Ishikawa (cell line): ENCODE measurements at regions not wholly inside any gene's neighbourhood (a gene's known extent, or its start where the extent isn't known, plus 50 kb on each side); places are given as distances from the start of the nearest gene placed in this dataset.

Source experiments
- CEBPB ChIP-seq: IDR thresholded peaks from 2 replicates; pipeline ENCODE4 v1.6.1; 2012
- CREB1 ChIP-seq: IDR thresholded peaks from 2 replicates; pipeline ENCODE4 v1.6.1; 2012; ENCODE audit warnings: low read depth
- EGR1 ChIP-seq: IDR thresholded peaks from 2 replicates; pipeline ENCODE4 v1.6.1; 2012
- EP300 ChIP-seq: IDR thresholded peaks from 2 replicates; pipeline ENCODE4 v1.6.1; 2012; ENCODE audit warnings: borderline replicate concordance
- FOXM1 ChIP-seq: IDR thresholded peaks from 2 replicates; pipeline ENCODE4 v1.6.1; 2012; ENCODE audit warnings: low read depth, borderline replicate concordance
- NFIC ChIP-seq: IDR thresholded peaks from 2 replicates; pipeline ENCODE4 v1.6.1; 2012
- RAD21 ChIP-seq: IDR thresholded peaks from 2 replicates; pipeline ENCODE4 v1.6.1; 2012; ENCODE audit warnings: low read depth
- TAF1 ChIP-seq: IDR thresholded peaks from 2 replicates; pipeline ENCODE4 v1.6.1; 2012; ENCODE audit warnings: low read depth, mild to moderate bottlenecking
- TCF12 ChIP-seq: IDR thresholded peaks from 2 replicates; pipeline ENCODE4 v1.6.1; 2012; ENCODE audit warnings: low read depth
- TEAD4 ChIP-seq: IDR thresholded peaks from 2 replicates; pipeline ENCODE4 v1.6.1; 2012
- YY1 ChIP-seq: IDR thresholded peaks from 2 replicates; pipeline ENCODE4 v1.6.1; 2012; ENCODE audit warnings: low read depth
- ZBTB7A ChIP-seq: IDR thresholded peaks from 2 replicates; pipeline ENCODE4 v1.6.1; 2012; ENCODE audit warnings: low read depth
- TF ChIP-seq, protein P1 (sequence below): IDR thresholded peaks from 2 replicates; pipeline ENCODE4 v1.6.1; 2012
- TF ChIP-seq, protein P2 (sequence below): IDR thresholded peaks from 2 replicates; pipeline ENCODE4 v1.6.1; 2012; ENCODE audit warnings: low read depth, mild to moderate bottlenecking
- TF ChIP-seq, protein P3 (sequence below): IDR thresholded peaks from 2 replicates; pipeline ENCODE4 v1.6.1; 2012

DNA sequence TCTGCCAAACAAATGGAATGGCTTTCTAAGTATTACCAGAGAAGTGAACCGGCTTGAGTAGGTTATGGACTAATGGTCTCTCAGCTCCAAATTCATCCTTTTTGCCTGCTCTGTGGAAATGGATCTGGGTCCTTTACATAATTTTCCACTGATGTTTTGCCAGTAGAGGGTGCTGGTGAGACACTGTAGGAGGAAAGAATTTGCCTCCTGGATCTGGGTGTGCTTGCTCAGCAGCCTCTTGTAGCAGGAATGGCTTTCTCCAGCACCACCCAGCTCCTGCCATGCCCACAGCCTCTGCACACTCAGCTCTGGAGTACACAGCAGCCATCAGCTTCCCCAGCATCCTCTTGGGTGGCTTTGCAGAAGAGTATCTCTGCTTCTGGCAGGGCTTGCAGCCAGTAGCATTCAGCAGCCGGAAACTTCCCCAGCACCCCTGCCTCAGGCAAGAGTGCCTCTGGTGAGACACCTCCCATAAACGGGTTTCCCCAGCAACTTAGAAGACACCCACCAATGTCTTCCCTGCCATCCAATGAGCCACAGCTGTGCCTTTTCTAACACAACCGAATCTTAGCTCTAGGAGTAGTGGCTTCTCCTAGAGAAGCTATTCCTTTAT, 235.0 kb upstream of the PLPP4 start:
- no peak for TF ChIP-seq FOXM1
- TF ChIP-seq RAD21 = peak; percentile 81

DNA sequence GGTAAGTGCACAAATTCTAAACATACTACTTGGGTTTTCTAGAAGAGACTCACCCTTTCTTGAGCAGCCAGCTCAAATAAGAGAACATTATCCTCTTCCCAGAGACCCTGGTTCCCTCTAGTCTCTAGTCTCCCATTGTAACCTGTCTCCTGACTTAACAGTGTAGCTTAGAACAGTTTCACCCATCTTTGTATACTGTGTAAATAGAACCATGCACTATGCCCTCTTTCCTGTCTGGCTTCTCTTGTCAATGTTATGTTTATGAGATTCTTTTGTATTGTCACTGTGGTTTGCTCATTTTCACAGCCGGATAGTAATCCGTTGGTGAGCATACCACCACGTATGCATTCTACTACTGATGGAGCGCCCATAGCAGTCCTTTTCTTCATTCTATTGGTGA, 227.4 kb upstream of the PLPP4 start:
- TF ChIP-seq YY1 (no peak), TAF1 (no peak), CREB1 (no peak), ZBTB7A (no peak), EGR1 (no peak), EP300 (no peak), FOXM1 (no peak), TCF12 (no peak), CEBPB (no peak), RAD21 (no peak)
- TF ChIP-seq, protein P1, sequence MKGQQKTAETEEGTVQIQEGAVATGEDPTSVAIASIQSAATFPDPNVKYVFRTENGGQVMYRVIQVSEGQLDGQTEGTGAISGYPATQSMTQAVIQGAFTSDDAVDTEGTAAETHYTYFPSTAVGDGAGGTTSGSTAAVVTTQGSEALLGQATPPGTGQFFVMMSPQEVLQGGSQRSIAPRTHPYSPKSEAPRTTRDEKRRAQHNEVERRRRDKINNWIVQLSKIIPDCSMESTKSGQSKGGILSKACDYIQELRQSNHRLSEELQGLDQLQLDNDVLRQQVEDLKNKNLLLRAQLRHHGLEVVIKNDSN = no peak
- TF ChIP-seq, protein P2, sequence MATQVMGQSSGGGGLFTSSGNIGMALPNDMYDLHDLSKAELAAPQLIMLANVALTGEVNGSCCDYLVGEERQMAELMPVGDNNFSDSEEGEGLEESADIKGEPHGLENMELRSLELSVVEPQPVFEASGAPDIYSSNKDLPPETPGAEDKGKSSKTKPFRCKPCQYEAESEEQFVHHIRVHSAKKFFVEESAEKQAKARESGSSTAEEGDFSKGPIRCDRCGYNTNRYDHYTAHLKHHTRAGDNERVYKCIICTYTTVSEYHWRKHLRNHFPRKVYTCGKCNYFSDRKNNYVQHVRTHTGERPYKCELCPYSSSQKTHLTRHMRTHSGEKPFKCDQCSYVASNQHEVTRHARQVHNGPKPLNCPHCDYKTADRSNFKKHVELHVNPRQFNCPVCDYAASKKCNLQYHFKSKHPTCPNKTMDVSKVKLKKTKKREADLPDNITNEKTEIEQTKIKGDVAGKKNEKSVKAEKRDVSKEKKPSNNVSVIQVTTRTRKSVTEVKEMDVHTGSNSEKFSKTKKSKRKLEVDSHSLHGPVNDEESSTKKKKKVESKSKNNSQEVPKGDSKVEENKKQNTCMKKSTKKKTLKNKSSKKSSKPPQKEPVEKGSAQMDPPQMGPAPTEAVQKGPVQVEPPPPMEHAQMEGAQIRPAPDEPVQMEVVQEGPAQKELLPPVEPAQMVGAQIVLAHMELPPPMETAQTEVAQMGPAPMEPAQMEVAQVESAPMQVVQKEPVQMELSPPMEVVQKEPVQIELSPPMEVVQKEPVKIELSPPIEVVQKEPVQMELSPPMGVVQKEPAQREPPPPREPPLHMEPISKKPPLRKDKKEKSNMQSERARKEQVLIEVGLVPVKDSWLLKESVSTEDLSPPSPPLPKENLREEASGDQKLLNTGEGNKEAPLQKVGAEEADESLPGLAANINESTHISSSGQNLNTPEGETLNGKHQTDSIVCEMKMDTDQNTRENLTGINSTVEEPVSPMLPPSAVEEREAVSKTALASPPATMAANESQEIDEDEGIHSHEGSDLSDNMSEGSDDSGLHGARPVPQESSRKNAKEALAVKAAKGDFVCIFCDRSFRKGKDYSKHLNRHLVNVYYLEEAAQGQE = no peak
- TF ChIP-seq, protein P3, sequence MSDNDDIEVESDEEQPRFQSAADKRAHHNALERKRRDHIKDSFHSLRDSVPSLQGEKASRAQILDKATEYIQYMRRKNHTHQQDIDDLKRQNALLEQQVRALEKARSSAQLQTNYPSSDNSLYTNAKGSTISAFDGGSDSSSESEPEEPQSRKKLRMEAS = no peak

DNA sequence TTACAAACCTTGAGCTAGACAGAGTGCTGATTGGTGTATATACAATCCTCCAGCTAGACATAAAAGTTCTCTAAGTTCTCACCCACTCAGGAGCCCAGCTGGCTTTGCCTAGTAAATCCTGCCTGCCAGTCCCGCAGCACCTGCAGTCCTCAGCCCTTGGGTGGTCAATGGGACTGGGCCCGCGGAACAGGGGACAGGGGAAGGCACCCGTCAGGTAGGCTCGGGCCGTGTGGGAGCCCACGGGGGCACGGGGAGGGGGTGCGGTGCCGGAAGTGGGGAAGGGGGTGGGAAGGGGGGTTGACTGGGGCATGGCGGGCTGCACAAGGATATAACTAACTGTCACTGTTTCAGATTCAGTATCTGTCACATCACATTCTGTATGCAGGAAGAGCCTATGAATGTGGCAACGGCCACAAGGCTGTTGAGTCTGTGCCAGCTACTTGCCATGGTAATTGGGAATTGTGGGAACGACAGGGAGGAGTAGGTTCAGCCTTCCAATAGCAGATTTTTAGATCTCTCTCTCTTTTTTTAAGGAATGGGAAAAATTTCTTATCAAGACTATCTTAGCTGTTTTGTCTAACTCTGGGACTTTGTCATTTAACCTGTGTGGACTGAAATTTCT, 205.1 kb upstream of the PLPP4 start:
- TF ChIP-seq, protein P2 = no peak
- TF ChIP-seq RAD21 (no peak), NFIC (no peak), ZBTB7A (no peak), TCF12 (no peak), EP300 (no peak), FOXM1 (no peak), CREB1 (no peak), TEAD4 (no peak), TAF1 (no peak), CEBPB (no peak), EGR1 (no peak), YY1 (no peak)
- TF ChIP-seq, protein P3 = no peak
- TF ChIP-seq, protein P1 = no peak

DNA sequence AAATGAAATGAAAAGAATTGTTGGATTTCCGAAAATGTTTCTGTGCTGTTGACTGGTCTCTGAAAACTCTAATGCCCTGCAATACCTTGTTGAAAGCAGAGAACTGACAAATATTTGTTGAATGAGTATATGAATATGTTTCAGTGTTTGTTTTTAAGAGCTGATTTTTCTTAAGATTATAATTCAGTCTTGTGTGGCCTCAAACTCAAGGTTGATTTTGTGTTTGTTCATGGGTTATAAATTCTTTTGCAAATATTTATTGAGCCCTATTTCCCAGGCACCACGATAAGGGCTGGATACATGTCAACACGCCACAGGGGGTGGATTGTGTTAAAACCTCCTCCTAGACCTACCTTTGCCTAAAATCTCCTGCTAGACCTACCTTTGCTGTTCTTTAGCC, 203.9 kb upstream of the PLPP4 start:
- TF ChIP-seq EGR1 = no peak
- TF ChIP-seq TEAD4 = no peak
- no peak for TF ChIP-seq YY1
- TF ChIP-seq, protein P3 = no peak
- TF ChIP-seq CEBPB = no peak
- TF ChIP-seq TCF12 = no peak
- TF ChIP-seq CREB1 = no peak
- no peak for TF ChIP-seq TAF1
- no peak for TF ChIP-seq EP300
- TF ChIP-seq ZBTB7A = no peak
- TF ChIP-seq, protein P2 = no peak
- no peak for TF ChIP-seq NFIC
- TF ChIP-seq, protein P1 = no peak
- no peak for TF ChIP-seq RAD21
- TF ChIP-seq FOXM1 = no peak
